Neuronal stem cell (in vitro differentiated cells): ENCODE measurements at regions not wholly inside any gene's neighbourhood (a gene's known extent, or its start where the extent isn't known, plus 50 kb on each side); places are given as distances from the start of the nearest gene placed in this dataset.

Source experiments
- DNase-seq: peaks from one replicate; pipeline ENCODE4 v3.0.0-alpha.2; 2013; ENCODE audit warnings: low spot score
- H2AFZ ChIP-seq: one replicate; pipeline ENCODE4 v1.6.1; 2013; ENCODE audit warnings: mild to moderate bottlenecking, low read length, inconsistent platforms
- H2AK5ac ChIP-seq: 2 replicates; pipeline ENCODE4 v1.6.1; 2013; ENCODE audit warnings: low read depth, mild to moderate bottlenecking, inconsistent platforms, low read length, moderate library complexity, mixed read lengths
- H2BK120ac ChIP-seq: 2 replicates; pipeline ENCODE4 v1.6.1; 2013; ENCODE audit warnings: low read depth, mild to moderate bottlenecking, inconsistent platforms, low read length, moderate library complexity, mixed read lengths
- H2BK12ac ChIP-seq: one replicate; pipeline ENCODE4 v1.6.1; 2013; ENCODE audit warnings: low read length, inconsistent platforms
- H2BK15ac ChIP-seq: 2 replicates; pipeline ENCODE4 v1.6.1; 2013; ENCODE audit warnings: mild to moderate bottlenecking, low read length, inconsistent platforms, mixed read lengths
- H2BK5ac ChIP-seq: one replicate; pipeline ENCODE4 v1.6.1; 2013; ENCODE audit warnings: inconsistent platforms, mild to moderate bottlenecking, low read length, moderate library complexity
- H3K14ac ChIP-seq: one replicate; pipeline ENCODE4 v1.6.1; 2013; ENCODE audit warnings: low read length, inconsistent platforms
- H3K18ac ChIP-seq: 2 replicates; pipeline ENCODE4 v1.6.1; 2013; ENCODE audit warnings: low read length, inconsistent platforms
- H3K23ac ChIP-seq: 2 replicates; pipeline ENCODE4 v1.6.1; 2013; ENCODE audit warnings: low read depth, mild to moderate bottlenecking, mixed read lengths, low read length, inconsistent platforms; ENCODE audit not compliant: poor library complexity
- H3K27ac ChIP-seq: replicated peaks from 3 replicates; pipeline ENCODE4 v1.5.1; 2013; ENCODE audit warnings: low read length, inconsistent platforms
- H3K27me3 ChIP-seq, 3 experiments: 2 replicates each; pipeline ENCODE4 v1.6.1; 2013; ENCODE audit warnings: low read length in 3 of 3, mild to moderate bottlenecking in 2 of 3, inconsistent platforms in 1 of 3, low read depth in 1 of 3, mixed read lengths in 1 of 3, moderate library complexity in 1 of 3; ENCODE audit not compliant: control insufficient read depth in 3 of 3, insufficient read depth in 3 of 3
- H3K36me3 ChIP-seq, 2 donors: replicated peaks in 1 of 2; 2 replicates each; pipeline ENCODE4 v1.6.1; 2013; ENCODE audit warnings: low read length in 2 of 2; ENCODE audit not compliant: control insufficient read depth in 2 of 2, insufficient read depth in 2 of 2
- H3K4ac ChIP-seq: 2 replicates; pipeline ENCODE4 v1.6.1; 2013; ENCODE audit warnings: inconsistent platforms, mild to moderate bottlenecking, low read length, moderate library complexity
- H3K4me1 ChIP-seq, 2 donors: 1 replicate in 1 of 2; 2 replicates in 1 of 2; pipeline ENCODE4 v1.6.1; 2013; ENCODE audit warnings: low read length in 2 of 2, low read depth in 1 of 2; ENCODE audit not compliant: control insufficient read depth in 2 of 2, insufficient read depth in 1 of 2
- H3K4me2 ChIP-seq: one replicate; pipeline ENCODE4 v1.6.1; 2013; ENCODE audit warnings: mild to moderate bottlenecking, low read length, inconsistent platforms; ENCODE audit not compliant: insufficient read depth, poor library complexity, severe bottlenecking
- H3K4me3 ChIP-seq, 2 donors: 2 replicates each; pipeline ENCODE4 v1.5.1; 2013; ENCODE audit warnings: low read length in 2 of 2, mild to moderate bottlenecking in 2 of 2, inconsistent platforms in 1 of 2, moderate library complexity in 1 of 2
- H3K79me1 ChIP-seq: one replicate; pipeline ENCODE4 v1.6.1; 2013; ENCODE audit warnings: low read depth, mild to moderate bottlenecking, inconsistent platforms, low read length, moderate library complexity
- H3K9ac ChIP-seq: one replicate; pipeline ENCODE4 v1.6.1; 2013; ENCODE audit warnings: mild to moderate bottlenecking, low read depth, low read length, inconsistent platforms; ENCODE audit not compliant: poor library complexity
- H3K9me3 ChIP-seq, 2 donors: replicated peaks in 1 of 2; 2 replicates each; pipeline versions ENCODE3 to v1.6.1; 2013; ENCODE audit warnings: low read length in 2 of 2, mild to moderate bottlenecking in 2 of 2, inconsistent platforms in 1 of 2, low read depth in 1 of 2, mixed read lengths in 1 of 2, moderate library complexity in 1 of 2; ENCODE audit not compliant: control insufficient read depth in 2 of 2, insufficient read depth in 1 of 2
- H4K8ac ChIP-seq: one replicate; pipeline ENCODE4 v1.6.1; 2013; ENCODE audit warnings: low read depth, mild to moderate bottlenecking, inconsistent platforms, low read length, moderate library complexity
- H4K91ac ChIP-seq: one replicate; pipeline ENCODE4 v1.6.1; 2013; ENCODE audit warnings: low read length, low read depth, mild to moderate bottlenecking, inconsistent platforms; ENCODE audit not compliant: poor library complexity
- WGBS, 2 donors: extraction: QIAGEN DNeasy Blood & Tissue Kit; methylation state at CpG; one replicate each; pipeline ENCODE4 v1.1.7; 2013; ENCODE audit warnings: missing lambda C conversion rate in 2 of 2, mixed read lengths in 1 of 2; ENCODE audit not compliant: insufficient read length in 2 of 2, insufficient replicate concordance in 1 of 2; ENCODE audit errors: extremely low coverage in 2 of 2; 5-methylcytosine and 5-hydroxymethylcytosine counted together

DNA sequence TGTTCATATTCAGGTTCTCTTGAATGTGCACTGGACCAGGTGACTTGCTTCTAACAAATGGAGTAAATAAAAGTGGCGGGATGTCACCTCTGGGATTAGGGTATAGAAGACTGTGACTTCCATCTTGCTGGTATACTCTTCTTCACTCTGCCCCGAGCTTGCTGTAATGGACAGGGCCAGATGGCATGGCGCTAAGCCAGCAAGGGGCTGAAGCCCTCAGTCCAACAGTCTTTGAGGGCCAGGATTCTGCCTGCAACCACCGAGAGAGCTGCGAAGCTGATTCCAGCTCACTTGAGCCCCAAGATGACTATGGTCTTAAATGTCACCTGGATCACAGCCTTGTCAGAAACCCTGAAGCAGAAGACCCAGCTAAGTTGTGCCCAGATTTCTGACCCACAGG, 600.0 kb downstream of the FGF9 start:
- Histone ChIP-seq H3K4me1 (no peaks in the 10 kb centered on the region), H3K27ac (no peak overlapping the region), H2AFZ (no peak overlapping the region), H3K23ac (no peak overlapping the region), H3K18ac (no peak overlapping the region), H3K79me1 (no peaks in the 10 kb centered on the region), H3K27me3 (no peaks in the 10 kb centered on the region), H4K91ac (no peak overlapping the region), H4K8ac (no peak overlapping the region), H2BK12ac (no peak overlapping the region), H3K9ac (no peak overlapping the region), H2BK5ac (no peak overlapping the region), H3K4me2 (no peak overlapping the region), H2BK15ac (no peak overlapping the region), H2AK5ac (no peak overlapping the region), H3K4ac (no peak overlapping the region), H3K36me3 (no peaks in the 10 kb centered on the region), H3K9me3 (no peaks in the 10 kb centered on the region), H3K14ac (no peak overlapping the region), H3K4me3 (no peak overlapping the region), H2BK120ac (no peak overlapping the region)
- no peak for DNase-seq
- WGBS, 2 donors: no CpG with 5 or more reads among the region's 5 CpGs

DNA sequence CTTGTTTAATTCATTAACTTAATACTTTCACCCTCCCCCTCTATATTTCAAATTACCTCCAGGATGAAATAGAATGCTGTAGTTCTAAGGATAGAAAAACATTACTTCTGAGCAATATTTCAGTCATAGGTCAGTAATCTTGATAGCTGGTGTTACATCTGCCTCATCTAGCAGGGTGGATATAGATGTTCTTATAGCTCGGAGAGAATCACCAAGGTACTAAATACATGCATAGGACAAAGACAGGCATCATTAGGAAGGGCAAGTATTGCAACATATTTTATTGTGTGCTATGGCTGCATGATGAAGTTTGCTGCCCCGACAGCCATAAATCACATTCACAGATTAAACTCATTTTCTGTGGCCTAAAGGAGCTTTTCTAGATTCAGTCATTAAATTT, 601.0 kb downstream of the FGF9 start:
- no peak overlapping the region for H3K27ac ChIP-seq
- H3K23ac ChIP-seq: no peak overlapping the region
- H3K36me3 ChIP-seq: no peaks in the 10 kb centered on the region
- H3K79me1 ChIP-seq: no peaks in the 10 kb centered on the region
- no peak overlapping the region for H2BK5ac ChIP-seq
- no peak overlapping the region for H2BK120ac ChIP-seq
- H3K14ac ChIP-seq: no peak overlapping the region
- no peak overlapping the region for H2AK5ac ChIP-seq
- H3K4me3 ChIP-seq: no peak overlapping the region
- no peak overlapping the region for H3K9ac ChIP-seq
- no peak overlapping the region for H4K8ac ChIP-seq
- no peak overlapping the region for H3K4ac ChIP-seq
- WGBS, 2 donors: no CpG with 5 or more reads among the region's 2 CpGs
- no peak overlapping the region for H3K4me2 ChIP-seq
- H3K18ac ChIP-seq: no peak overlapping the region
- H3K27me3 ChIP-seq: no peaks in the 10 kb centered on the region
- no peak overlapping the region for H2BK12ac ChIP-seq
- H3K9me3 ChIP-seq: no peaks in the 10 kb centered on the region
- no peak overlapping the region for H4K91ac ChIP-seq
- no peak overlapping the region for H2BK15ac ChIP-seq
- H2AFZ ChIP-seq: no peak overlapping the region
- no peak for DNase-seq
- no peaks in the 10 kb centered on the region for H3K4me1 ChIP-seq

DNA sequence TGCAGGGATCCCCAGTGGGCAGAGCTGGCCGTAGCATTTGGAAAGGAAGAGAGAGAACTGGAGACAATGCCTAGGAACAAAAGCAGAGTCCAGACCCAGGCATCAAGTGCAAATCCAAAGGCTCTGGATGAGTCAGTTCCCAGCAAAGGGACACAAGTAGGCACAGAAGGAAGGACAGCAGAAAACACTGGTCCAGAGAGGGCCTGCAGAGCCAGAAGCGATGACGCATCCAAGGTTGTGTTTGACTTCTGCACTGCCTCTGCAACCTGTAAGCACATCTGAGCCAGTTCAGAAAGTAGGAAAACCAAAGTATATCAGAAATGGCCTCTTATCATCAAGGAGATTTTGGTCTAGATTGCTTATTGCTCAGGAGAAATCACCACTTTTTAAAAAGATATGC, 604.5 kb downstream of the FGF9 start:
- H3K14ac ChIP-seq: no peak overlapping the region
- no peak overlapping the region for H2AK5ac ChIP-seq
- H3K36me3 ChIP-seq: no peaks in the 10 kb centered on the region
- H3K4me1 ChIP-seq: no peaks in the 10 kb centered on the region
- no peaks in the 10 kb centered on the region for H3K27me3 ChIP-seq
- no CpG with 5 or more reads among the region's 3 CpGs for WGBS, 2 donors
- H2BK12ac ChIP-seq: no peak overlapping the region
- H2BK15ac ChIP-seq: no peak overlapping the region
- H4K8ac ChIP-seq: no peak overlapping the region
- H2BK120ac ChIP-seq: no peak overlapping the region
- no peak for DNase-seq
- no peak overlapping the region for H3K23ac ChIP-seq
- H3K9ac ChIP-seq: no peak overlapping the region
- H3K9me3 ChIP-seq: no peaks in the 10 kb centered on the region
- H3K4ac ChIP-seq: no peak overlapping the region
- no peak overlapping the region for H2AFZ ChIP-seq
- no peak overlapping the region for H3K4me2 ChIP-seq
- H4K91ac ChIP-seq: no peak overlapping the region
- H3K79me1 ChIP-seq: no peaks in the 10 kb centered on the region
- no peak overlapping the region for H3K4me3 ChIP-seq
- no peak overlapping the region for H2BK5ac ChIP-seq
- no peak overlapping the region for H3K18ac ChIP-seq
- no peak overlapping the region for H3K27ac ChIP-seq

DNA sequence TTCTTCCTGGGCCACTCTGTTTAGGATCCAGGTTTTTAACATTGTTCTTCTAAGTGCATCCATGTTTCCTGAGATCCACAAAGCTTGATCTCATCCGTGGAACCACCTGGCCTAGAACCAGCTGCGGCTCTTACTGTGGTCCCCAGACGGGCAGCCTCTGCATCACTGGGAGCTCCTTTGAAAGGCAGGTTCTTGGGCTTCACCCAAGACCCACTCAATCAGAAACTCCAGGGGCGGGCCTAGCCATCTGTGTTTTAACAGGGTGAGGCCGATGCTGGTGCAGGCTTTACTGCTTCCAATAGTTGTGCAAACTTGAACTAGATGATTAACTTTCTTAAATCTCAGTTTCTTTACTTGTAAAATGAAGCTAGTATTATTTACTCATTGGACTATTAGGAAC, 605.7 kb downstream of the FGF9 start:
- Histone ChIP-seq H4K91ac (no peak overlapping the region), H3K4me3 (no peak overlapping the region)
- no CpG with 5 or more reads among the region's 5 CpGs for WGBS, 2 donors

More for the DNA sequence above, 605.7 kb downstream of the FGF9 start:
- H3K27ac ChIP-seq: no peak overlapping the region
- H2AFZ ChIP-seq: no peak overlapping the region
- H2AK5ac ChIP-seq: no peak overlapping the region
- no peaks in the 10 kb centered on the region for H3K79me1 ChIP-seq
- no peak overlapping the region for H2BK120ac ChIP-seq
- no peaks in the 10 kb centered on the region for H3K27me3 ChIP-seq
- no peak overlapping the region for H3K4ac ChIP-seq
- no peak for DNase-seq
- H3K36me3 ChIP-seq: no peaks in the 10 kb centered on the region
- no peak overlapping the region for H2BK5ac ChIP-seq
- H3K23ac ChIP-seq: no peak overlapping the region
- no peaks in the 10 kb centered on the region for H3K9me3 ChIP-seq
- H3K4me1 ChIP-seq: no peaks in the 10 kb centered on the region
- H2BK15ac ChIP-seq: no peak overlapping the region
- H4K8ac ChIP-seq: no peak overlapping the region
- H3K4me2 ChIP-seq: no peak overlapping the region
- no peak overlapping the region for H3K14ac ChIP-seq
- H2BK12ac ChIP-seq: no peak overlapping the region
- no peak overlapping the region for H3K18ac ChIP-seq
- no peak overlapping the region for H3K9ac ChIP-seq
